ENCODE measurements at regions not wholly inside any gene's neighbourhood (a gene's known extent, or its start where the extent isn't known, plus 50 kb on each side); places are given as distances from the start of the nearest gene placed in this dataset.
"Not testable (repeated sequence)": the region's sequence is repeated elsewhere in the genome, so short reads cannot be mapped to it uniquely, and the experiment has no call there.

GRCh38 chr18:4765401-4765800 is 310.3 kb upstream of the DLGAP1 start:
- DNase-seq (ENCODE audit: low read depth): no peak

DNA sequence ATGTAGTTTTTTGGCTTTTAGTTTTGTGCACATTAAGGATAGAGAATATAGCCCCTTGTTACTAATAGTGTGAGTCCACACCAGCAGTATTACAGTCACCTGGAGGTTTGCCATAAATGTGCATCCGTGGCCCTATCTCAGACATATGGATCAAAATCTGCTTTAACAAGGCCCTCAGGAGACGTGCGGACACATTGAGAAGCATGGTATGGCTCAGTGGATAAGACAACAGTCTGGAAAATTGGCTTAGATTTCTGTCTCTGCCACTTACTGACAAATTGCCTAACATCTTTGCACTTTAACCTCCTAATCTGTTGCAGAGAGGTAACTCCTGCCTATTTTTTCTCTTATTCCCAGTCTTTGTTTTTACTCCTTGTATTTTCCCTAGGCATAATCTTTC is 307.2 kb upstream of the DLGAP1 start:
- no peak for DNase-seq (ENCODE audit: low read depth)

DNA sequence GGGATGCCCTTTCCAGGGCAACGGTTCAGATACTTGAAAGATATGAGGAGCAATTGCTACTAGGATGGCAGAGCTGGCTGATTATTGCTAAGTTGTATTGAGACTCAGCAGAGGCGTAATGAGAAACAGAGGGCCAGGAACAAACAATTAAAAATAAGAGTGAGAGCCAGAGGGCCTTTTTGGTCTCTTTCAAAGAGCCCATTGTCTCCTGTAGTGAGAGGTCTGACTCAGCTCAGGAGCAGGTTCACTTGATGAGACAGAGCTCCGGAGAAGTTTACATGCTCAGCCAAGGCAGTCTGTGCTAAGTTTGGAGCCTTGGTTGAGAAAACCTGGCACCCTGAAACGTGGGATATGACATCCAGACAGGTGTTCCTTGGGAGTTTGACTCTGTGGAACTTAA is 303.9 kb upstream of the DLGAP1 start:
- DNase-seq (ENCODE audit: low read depth): no peak

GRCh38 chr18:4755848-4756247 is 300.7 kb upstream of the DLGAP1 start:
- DNase-seq (ENCODE audit: low read depth): no peak

DNA sequence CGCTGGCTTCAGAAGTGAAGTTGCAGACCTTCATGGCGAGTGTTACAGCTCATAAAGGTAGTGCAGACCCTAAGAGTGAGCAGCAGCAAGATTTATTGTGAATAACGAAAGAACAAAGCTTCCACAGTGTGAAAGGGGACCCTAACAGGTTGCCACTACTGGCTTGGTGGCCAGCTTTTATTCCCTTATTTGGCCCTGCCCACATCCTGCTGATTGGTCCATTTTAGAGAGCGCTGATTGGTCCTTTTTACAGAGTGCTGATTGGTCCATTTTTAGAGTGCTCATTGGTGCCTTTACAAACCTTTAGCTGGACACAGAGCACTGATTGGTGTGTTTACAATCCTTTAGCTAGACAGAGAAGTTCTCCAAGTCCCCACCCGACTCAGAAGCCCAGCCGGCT is 298.0 kb upstream of the DLGAP1 start:
- not testable (repeated sequence) for DNase-seq (ENCODE audit: low read depth)

DNA sequence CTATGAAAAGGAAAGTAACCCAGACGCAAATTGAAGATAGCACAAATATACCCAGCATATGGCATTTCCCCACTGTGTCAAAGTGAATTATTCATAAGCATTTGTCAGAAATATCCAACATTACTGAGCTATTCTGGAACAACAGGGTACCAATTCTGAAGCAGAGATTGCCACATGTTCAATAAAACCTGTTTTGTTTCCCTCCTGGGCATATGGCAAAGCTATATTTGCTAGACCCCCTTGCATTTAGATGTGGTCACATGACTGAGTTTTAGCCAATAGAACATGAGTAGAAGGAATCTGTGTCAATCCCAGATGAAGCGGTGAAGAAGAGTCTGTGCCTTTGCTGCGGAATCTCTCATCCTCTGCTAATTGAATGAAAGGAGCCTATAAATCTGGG is 296.4 kb upstream of the DLGAP1 start:
- no peak for DNase-seq (ENCODE audit: low read depth)

GRCh38 chr18:4750393-4751346 is 295.6 kb upstream of the DLGAP1 start:
- no peak for DNase-seq (ENCODE audit: low read depth)

DNA sequence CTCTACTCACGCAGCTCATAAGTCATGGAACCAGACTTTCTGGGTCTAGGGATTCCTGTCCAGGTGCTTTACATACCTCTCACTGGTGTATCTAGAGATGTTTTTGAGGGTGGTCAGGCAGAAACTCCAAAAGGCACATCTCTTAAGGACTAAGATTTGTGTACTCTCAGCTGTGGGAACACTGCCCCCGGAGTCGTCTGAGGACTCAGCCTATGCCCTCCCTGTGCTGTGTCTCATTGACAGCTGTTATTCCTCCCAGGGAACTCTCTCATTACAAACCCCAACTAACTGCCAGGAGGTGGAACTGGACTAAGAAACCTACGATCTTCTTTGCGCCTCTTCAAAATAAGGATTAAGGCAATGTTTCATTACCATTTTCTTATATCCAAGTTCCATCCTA is 293.9 kb upstream of the DLGAP1 start:
- no peak for DNase-seq (ENCODE audit: low read depth)

DNA sequence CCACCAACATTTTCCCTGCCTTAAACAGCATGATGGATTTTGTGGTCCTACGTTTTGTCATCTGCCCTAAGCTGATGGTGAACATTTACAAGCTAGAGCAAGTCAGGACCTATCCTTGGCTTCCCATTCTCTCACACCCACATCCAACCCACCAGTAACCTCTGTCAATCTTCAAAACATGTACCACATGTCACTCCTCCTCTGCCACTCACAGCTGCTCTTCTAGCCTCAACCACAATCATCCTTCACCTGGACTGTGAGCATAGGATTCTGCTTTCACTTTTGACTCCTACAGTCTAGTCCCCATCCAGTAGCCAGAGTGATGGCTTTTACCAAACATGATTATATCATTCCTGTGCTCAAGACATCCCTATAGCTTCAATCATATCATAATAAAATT is 279.8 kb upstream of the DLGAP1 start:
- DNase-seq (ENCODE audit: low read depth): no peak

GRCh38 chr18:4734021-4734420 is 278.9 kb upstream of the DLGAP1 start:
- no peak for DNase-seq (ENCODE audit: low read depth)

DNA sequence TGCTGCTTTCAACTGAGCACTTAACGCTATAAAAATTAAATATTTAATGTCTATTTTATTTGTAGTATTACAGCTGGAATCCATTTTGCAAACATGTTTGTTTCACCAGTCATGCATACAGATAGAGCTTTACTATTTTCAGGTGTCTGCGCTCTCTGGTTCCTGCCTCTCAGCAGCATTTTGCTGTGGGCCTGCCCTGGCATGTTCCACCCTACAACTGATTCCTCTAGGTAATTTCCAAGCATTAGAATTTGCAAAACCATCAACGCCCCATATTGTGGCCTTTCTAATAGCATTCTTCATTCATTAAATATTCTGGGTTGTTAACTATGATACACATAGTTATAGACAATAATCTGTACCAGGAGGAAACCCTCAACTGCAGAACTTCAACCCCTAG is 266.4 kb upstream of the DLGAP1 start:
- no peak for DNase-seq (ENCODE audit: low read depth)

DNA sequence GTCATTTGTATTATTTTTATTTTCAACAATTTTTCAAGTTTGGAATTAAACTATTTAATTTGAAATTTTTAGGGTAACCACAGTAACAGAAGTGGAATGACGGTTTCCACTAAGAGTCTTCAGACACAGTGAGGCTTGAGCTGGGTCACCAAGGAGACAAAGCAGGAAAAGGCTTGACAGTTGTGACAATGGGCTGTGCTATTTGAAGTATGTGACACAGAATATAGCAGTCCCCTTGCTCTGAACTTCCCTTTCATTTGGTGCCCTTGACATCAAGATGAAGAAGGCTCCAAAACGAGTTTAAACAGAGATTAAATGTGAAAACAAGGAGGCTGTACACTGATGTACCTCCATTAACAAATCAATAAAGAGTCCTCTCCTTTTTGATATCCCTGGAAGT is 265.4 kb upstream of the DLGAP1 start:
- no peak for DNase-seq (ENCODE audit: low read depth)

GRCh38 chr18:4705894-4706293 is 250.8 kb upstream of the DLGAP1 start:
- no peak for DNase-seq (ENCODE audit: low read depth)

GRCh38 chr18:4704781-4705180 is 249.7 kb upstream of the DLGAP1 start:
- DNase-seq (ENCODE audit: low read depth): no peak

GRCh38 chr18:4691836-4692235 is 236.7 kb upstream of the DLGAP1 start:
- DNase-seq (ENCODE audit: low read depth): no peak

GRCh38 chr18:4678685-4679084 is 223.6 kb upstream of the DLGAP1 start:
- not testable (repeated sequence) for DNase-seq (ENCODE audit: low read depth)

DNA sequence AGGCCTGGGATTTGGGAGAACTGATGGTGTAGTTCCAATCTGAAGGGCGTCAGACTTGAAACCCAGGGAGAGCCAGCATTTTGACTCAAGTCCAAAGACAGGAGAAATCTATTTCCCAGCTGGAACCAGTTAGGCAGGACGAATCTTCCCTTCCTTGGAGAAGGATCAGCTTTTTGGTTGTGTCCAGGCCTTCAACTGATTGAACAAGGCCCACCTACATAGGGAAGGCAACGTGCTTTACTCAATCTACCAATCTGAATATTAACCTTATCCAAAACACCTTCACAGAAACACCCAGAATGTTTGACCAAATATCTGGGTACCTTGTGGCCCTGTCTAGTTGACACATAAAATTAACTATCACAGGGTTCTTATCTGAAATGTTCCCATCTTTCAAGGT is 221.9 kb upstream of the DLGAP1 start:
- DNase-seq (ENCODE audit: low read depth): no peak

- DNase-seq (ENCODE audit: low read depth): no peak
Measured at GRCh38 chr18:4672162-4672561, 217.1 kb upstream of the DLGAP1 start.

GRCh38 chr18:4658804-4659203 is 203.7 kb upstream of the DLGAP1 start:
- no peak for DNase-seq (ENCODE audit: low read depth)

GRCh38 chr18:4653418-4653817 is 198.3 kb upstream of the DLGAP1 start:
- DNase-seq (ENCODE audit: low read depth): no peak

DNA sequence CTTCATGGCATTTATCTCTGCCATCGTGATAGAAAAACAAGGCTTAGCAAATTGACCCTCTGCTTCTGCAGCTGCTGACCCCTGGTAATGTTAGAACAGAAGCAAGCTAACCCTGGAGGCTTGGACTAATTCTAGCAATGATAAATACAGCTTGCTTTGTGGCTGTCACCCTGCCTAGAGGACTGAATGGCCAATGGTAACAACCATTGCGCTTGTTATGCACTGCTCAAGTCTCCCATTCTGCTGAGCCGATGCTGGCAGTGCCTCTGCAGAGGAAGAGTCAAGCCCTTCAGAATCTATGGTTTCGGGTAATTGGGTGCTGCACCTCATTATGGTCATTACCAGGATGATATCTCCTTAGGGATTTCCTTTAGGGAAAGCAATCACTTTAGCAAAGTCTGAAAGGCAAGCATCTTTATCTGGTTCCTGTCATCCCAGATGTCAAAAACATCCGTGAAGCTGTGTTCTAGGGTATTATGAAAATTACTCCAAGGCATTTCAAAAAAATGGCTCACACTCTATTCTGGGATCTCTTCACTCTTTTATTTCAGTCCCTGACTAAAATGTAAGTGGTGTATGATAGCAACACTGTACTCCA is 186.8 kb upstream of the DLGAP1 start:
- DNase-seq (ENCODE audit: low read depth): no peak

DNA sequence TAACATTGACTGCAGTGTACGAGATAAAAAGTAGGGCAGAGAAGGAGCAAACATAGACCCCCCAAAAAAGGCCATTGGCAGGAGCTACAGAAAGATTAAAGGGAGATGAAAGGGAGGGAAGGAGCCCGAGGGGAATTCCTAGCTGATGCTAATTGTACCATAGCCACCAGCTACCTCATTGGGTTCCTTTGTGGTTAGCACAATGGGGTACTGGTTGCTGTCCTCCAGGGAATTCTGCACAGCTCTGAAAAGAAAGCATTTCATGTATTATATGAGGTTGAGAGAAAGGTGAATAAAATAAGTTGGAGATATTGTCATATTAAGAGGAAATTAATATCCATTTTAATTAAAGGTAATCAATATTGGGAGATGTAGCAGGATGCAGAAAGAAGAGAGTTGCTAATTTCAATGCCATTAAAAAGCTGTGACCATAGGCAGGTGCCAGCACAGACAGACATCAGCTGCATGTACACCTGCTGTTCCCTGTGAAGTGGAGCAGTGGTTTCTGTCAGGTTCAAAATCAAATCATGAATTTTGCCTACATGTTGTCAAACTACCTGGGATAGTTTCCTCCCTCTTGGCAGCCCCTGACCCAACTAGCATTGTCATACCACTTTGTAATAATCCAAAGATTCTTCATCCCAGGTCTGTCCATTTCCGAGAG is 185.4 kb upstream of the DLGAP1 start:
- no peak for DNase-seq (ENCODE audit: low read depth)
